ENCODE measurements at regions not wholly inside any gene's neighbourhood (a gene's known extent, or its start where the extent isn't known, plus 50 kb on each side); places are given as distances from the start of the nearest gene placed in this dataset.
"Not testable (repeated sequence)": the region's sequence is repeated elsewhere in the genome, so short reads cannot be mapped to it uniquely, and the experiment has no call there.

DNA sequence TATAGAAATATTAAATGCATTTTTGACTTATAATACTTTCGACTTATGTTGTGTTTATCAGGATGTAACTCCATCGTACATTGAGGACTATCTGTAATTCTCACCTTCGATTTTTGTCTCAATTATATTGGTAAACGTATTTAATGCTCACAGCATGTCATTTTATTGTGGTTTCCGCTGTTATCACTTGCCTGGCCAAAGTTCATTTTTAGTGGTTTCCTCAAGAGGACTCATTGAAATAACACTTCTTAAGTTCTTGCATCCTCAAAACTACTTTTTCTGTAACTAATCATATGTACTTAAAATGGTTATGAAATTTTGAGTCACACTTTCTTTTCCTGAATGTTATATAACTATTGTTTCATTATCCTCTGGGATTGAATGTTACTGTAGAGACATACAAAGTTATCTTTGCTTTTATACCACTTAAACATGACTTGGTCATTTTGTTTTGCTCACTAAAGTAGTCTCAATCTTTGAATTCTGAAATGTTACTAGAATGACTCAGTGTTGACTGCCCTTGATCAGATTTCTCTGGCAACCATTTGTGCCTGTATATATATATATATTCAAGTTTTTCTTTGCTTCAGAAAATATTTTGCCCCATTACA is 289.6 kb upstream of the PROX1 start:
- no peak overlapping the region for H3K4me3 ChIP-seq (ENCODE audit: control insufficient read depth, low read depth, low read length)
- no peak for DNase-seq (ENCODE audit: low read depth)
- TF ChIP-seq CTCF (IDR thresholded peaks at IDR 0.05; ENCODE audit: control insufficient read depth, insufficient read depth, low read depth, low read length, missing control alignments), result no peak

DNA sequence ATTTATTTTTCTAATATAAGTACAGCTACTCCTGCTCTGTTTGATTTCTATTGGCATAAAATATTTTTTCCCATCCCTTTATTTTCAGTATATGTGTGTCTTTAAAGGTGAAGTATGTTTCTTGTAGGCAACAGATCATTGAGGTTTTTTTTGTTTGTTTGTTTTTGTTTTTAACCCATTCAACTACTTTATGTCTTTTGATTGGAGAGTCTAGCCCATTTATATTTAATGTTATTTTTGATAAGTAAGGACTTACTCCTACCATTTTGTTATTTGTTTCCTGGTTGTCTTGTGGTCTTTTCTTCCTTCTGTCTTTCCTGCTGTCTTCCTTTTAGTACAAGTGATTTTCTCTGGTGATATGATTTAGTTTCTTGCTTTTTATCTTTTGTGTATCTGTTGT is 285.1 kb upstream of the PROX1 start:
- no peak overlapping the region for H3K4me3 ChIP-seq (ENCODE audit: control insufficient read depth, low read depth, low read length)
- TF ChIP-seq CTCF (IDR thresholded peaks at IDR 0.05; ENCODE audit: control insufficient read depth, insufficient read depth, low read depth, low read length, missing control alignments), result no peak
- DNase-seq (ENCODE audit: low read depth), result no peak

DNA sequence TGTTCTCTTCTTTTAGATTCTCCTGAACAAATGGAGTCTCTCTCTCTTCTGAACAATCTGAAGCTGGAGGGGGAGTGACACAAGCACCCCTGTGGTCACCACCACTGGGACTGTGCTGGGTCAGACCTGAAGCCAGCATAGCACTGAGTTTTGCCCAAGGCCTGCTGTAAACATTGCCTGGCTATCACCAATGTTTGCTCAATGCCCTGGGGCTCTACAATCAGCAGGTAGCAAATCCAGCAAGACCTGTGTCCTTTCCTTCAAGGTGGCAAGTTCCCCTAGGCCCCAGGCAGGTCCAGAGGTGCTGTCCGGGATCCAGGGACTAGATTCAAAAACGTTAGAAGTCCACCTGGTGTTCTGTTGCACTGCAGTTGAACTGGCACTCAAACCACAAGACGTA is 282.8 kb upstream of the PROX1 start:
- DNase-seq (ENCODE audit: low read depth), result no peak
- no peak for TF ChIP-seq CTCF (IDR thresholded peaks at IDR 0.05; ENCODE audit: control insufficient read depth, insufficient read depth, low read depth, low read length, missing control alignments)
- no peak overlapping the region for H3K4me3 ChIP-seq (ENCODE audit: control insufficient read depth, low read depth, low read length)

DNA sequence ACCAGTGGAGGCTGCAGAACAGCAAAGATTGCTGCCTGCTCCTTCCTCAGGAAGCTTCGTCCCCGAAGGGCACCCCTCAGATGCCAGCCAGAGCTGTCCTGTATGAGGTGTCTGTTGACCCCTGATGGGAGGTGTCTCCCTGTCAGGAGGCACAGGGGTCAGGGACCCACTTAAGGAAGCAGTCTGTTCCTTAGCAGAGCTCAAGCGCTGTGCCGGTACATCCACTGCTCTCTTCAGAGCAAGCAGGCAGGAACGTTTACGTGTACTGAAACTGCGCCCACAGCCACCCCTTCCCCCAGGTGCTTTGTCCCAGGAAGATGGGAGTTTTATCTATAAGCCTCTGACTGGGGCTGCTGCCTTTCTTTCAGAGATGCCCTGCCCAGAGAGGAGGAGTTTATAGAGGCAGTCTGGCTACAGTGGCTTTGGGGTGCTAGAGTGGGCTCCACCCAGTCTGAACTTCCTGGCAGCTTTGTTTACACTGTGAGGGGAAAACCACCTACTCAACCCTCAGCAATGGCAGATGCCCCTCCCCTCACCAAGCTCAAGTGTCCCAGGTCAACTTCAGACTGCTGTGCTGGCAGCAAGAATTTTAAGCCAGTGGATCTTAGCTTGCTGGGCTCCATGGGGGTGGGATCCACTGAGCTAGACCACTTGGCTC is 275.8 kb upstream of the PROX1 start:
- H3K4me3 ChIP-seq (ENCODE audit: control insufficient read depth, low read depth, low read length); DNase-seq (ENCODE audit: low read depth): not testable (repeated sequence)

DNA sequence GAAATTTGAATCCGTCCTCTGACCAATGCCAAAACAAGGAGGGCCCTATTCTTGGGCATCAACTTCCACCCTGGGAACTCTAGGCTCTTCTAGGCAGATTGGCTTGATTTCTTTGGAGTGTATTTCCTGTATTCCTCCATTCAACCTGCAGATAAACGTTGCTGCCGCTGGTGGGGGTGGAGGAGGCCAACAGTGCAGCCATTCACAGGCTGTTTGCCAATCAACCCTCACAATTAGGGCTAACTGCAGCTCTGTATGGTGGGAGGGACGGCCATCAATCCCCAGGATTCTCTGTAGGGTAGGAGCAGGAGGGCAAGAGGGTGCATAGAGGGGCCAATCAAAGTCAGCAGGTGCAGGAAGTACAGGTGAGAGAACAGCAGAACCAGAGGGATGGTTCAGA is 273.1 kb upstream of the PROX1 start:
- TF ChIP-seq CTCF (IDR thresholded peaks at IDR 0.05; ENCODE audit: control insufficient read depth, insufficient read depth, low read depth, low read length, missing control alignments), result no peak
- no peak for DNase-seq (ENCODE audit: low read depth)
- no peak overlapping the region for H3K4me3 ChIP-seq (ENCODE audit: control insufficient read depth, low read depth, low read length)

DNA sequence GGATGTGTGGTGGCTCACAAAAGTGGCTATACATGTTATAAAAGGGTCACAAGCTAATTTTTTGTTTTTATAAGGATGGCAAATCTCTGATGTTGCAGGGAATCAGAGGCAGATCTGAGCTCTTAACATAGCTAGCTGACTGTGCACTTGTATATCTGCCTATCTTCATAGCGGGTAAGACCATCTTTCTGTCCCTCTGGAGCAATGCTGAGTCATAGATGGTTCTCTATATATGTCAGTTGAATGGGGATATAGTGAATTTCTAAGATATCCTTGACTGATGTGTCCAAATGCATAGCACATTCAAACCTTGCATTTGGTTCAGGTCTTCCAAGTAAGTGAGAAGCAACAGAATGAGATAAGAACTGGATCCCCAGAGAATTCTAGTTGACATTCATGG is 272.6 kb upstream of the PROX1 start:
- H3K4me3 ChIP-seq (ENCODE audit: control insufficient read depth, low read depth, low read length), result no peak overlapping the region
- no peak for TF ChIP-seq CTCF (IDR thresholded peaks at IDR 0.05; ENCODE audit: control insufficient read depth, insufficient read depth, low read depth, low read length, missing control alignments)
- no peak for DNase-seq (ENCODE audit: low read depth)

GRCh38 chr1:213719462-213719861 is 268.3 kb upstream of the PROX1 start:
- TF ChIP-seq CTCF (IDR thresholded peaks at IDR 0.05; ENCODE audit: control insufficient read depth, insufficient read depth, low read depth, low read length, missing control alignments), result no peak
- H3K4me3 ChIP-seq (ENCODE audit: control insufficient read depth, low read depth, low read length), result no peak overlapping the region
- DNase-seq (ENCODE audit: low read depth), result no peak

Measured in AG09309 (cell line).